ENCODE measurements at regions not wholly inside any gene's neighbourhood (a gene's known extent, or its start where the extent isn't known, plus 50 kb on each side); places are given as distances from the start of the nearest gene placed in this dataset.

- no peak for DNase-seq (ENCODE audit: low spot score)
Measured at GRCh38 chr7:32144676-32145075, 74.5 kb upstream of the PDE1C start.

DNA sequence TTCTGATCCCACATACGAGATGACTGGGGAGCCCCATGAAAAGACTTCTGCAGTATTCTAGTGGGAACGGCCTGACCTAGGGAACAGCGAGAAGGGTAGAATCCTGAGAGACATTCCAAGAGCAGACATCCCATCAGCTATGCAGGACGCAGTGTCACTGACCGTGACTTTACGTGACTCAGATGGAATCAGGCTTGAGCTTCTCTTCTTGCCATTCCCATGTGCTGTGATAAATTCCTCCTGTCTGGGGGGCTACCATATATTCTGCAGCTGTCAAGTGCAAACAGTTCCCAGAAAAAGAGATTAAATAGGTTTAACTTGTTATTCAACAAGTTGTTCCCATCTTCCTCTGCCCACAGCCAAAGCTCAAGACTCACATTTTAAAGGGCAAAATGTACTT, 73.1 kb upstream of the PDE1C start:
- no peak for DNase-seq (ENCODE audit: low spot score)

- DNase-seq (ENCODE audit: low spot score): no peak
Measured at GRCh38 chr7:32142649-32143048, 72.4 kb upstream of the PDE1C start.

GRCh38 chr7:32140210-32140939, 70.2 kb upstream of the PDE1C start:
- DNase-seq (ENCODE audit: low spot score): no peak

- no peak for DNase-seq (ENCODE audit: low spot score)
Measured at GRCh38 chr7:32137059-32137458, 66.9 kb upstream of the PDE1C start.

DNA sequence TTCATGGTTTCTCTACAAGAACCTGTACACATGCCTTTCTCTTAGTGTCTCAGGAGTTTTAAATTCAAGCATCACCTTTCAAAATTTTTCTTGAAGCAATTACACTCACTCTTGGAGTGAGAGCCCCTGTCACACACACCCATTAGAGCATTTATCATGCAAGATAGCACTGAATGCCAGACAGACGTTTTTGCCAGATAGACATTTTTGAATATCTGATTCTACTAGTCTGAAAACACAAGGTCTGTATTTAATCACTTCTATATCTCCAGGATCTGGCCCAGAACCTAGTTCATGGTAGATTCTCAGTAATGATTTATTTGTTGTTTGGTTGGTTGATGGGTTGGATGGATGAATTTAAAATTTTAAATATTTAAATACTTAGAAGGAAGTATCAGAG, 60.9 kb upstream of the PDE1C start:
- no peak for DNase-seq (ENCODE audit: low spot score)

- no peak for DNase-seq (ENCODE audit: low spot score)
Measured at GRCh38 chr7:32126843-32127242, 56.6 kb upstream of the PDE1C start.

Data from ureter (tissue), 1 donor.